AG04449 (cell line): ENCODE measurements at regions not wholly inside any gene's neighbourhood (a gene's known extent, or its start where the extent isn't known, plus 50 kb on each side); places are given as distances from the start of the nearest gene placed in this dataset.

Experiments used
- CTCF ChIA-PET: fragments of 350-600 bp; formaldehyde crosslinking; extraction: SDS; loops from one replicate; lab custom pipeline; 2021; ENCODE audit warnings: antibody characterized with exemption; lab: Yijun Ruan, JAX
- POLR2A ChIA-PET: fragments of 400-600, 350-600 bp; formaldehyde crosslinking; extraction: SDS; loops from one replicate; lab custom pipeline; 2020; ENCODE audit warnings: antibody characterized with exemption, inconsistent platforms; lab: Yijun Ruan, JAX
- DNase-seq: peaks from one replicate; pipeline ENCODE4 v3.0.0-alpha.2; 2010; ENCODE audit warnings: low read depth, low spot score
- H3K4me3 ChIP-seq: 2 replicates; pipeline ENCODE4 v1.5.1; 2011; ENCODE audit warnings: low read depth, mild to moderate bottlenecking, control low read depth, low read length
- CTCF ChIP-seq: IDR thresholded peaks from one replicate; pipeline ENCODE4 v1.5.1; 2011; ENCODE audit warnings: mild to moderate bottlenecking, moderate library complexity, low read length, control low read depth, inconsistent platforms; ENCODE audit not compliant: insufficient read depth; ENCODE audit errors: missing control alignments

GRCh38 chr18:76149734-76150133, 345.3 kb downstream of the ZNF516 start:
- CTCF ChIA-PET = no interaction called here
- POLR2A ChIA-PET = no interaction called here
- DNase-seq = no peak
- H3K4me3 ChIP-seq = no peak overlapping the region
- no peak for TF ChIP-seq CTCF

GRCh38 chr18:76149284-76149683, 345.8 kb downstream of the ZNF516 start:
- ChIA-PET CTCF (no interaction called here), POLR2A (no interaction called here)
- H3K4me3 ChIP-seq = no peak overlapping the region
- no peak for TF ChIP-seq CTCF
- no peak for DNase-seq

- CTCF ChIA-PET = no interaction called here
- no peak for TF ChIP-seq CTCF
- H3K4me3 ChIP-seq = no peak overlapping the region
- POLR2A ChIA-PET = no interaction called here
- DNase-seq = no peak
Measured at GRCh38 chr18:76145521-76146376, 349.3 kb downstream of the ZNF516 start.

GRCh38 chr18:76144844-76145243, 350.2 kb downstream of the ZNF516 start:
- DNase-seq = no peak
- TF ChIP-seq CTCF = no peak
- POLR2A ChIA-PET = no interaction called here
- CTCF ChIA-PET = no interaction called here
- no peak overlapping the region for H3K4me3 ChIP-seq

GRCh38 chr18:76142611-76143010, 352.4 kb downstream of the ZNF516 start:
- POLR2A ChIA-PET = no interaction called here
- no peak overlapping the region for H3K4me3 ChIP-seq
- no peak for TF ChIP-seq CTCF
- CTCF ChIA-PET = no interaction called here
- DNase-seq = no peak

- TF ChIP-seq CTCF = no peak
- POLR2A ChIA-PET = no interaction called here
- H3K4me3 ChIP-seq = no peak overlapping the region
- DNase-seq = no peak
- CTCF ChIA-PET = no interaction called here
Measured at GRCh38 chr18:76139844-76140243, 355.2 kb downstream of the ZNF516 start.
